Activated CD8-positive, alpha-beta memory T cell treated with anti-CD3 and anti-CD28 coated beads for 36 hours (primary cell): ENCODE measurements at regions not wholly inside any gene's neighbourhood (a gene's known extent, or its start where the extent isn't known, plus 50 kb on each side); places are given as distances from the start of the nearest gene placed in this dataset.

ENCODE experiments used
- CTCF ChIA-PET: fragments of 350-600 bp; sonication (Branson Sonifier 250); formaldehyde crosslinking; loops from one replicate; lab custom pipeline; 2021; ENCODE audit warnings: antibody characterized with exemption; lab: Charles Lee
- POLR2A ChIA-PET: fragments of 350-600 bp; sonication (Branson Sonifier 250); formaldehyde crosslinking; loops from one replicate; lab custom pipeline; 2021; ENCODE audit warnings: antibody characterized with exemption; lab: Charles Lee

DNA sequence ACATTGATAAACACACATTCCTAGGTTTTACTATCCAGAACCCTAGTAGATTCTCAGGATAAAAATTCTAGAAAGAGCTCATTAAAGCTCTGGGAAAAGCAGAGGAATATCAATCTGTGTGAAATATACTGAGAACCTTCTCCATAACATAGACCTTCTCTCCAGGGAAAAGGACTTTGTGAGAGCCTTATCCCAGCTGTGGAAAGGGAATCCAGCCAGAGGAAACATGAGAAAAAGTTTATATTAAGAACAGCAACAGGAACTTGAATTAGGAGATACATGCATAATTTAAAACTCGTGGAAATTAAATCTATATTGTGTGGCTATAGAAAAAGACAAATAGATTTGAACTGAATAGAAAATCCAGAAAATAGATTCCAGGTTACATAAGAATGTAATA lies 1639.9 kb downstream of the EFNB2 start:
- CTCF ChIA-PET, result no interaction called here

DNA sequence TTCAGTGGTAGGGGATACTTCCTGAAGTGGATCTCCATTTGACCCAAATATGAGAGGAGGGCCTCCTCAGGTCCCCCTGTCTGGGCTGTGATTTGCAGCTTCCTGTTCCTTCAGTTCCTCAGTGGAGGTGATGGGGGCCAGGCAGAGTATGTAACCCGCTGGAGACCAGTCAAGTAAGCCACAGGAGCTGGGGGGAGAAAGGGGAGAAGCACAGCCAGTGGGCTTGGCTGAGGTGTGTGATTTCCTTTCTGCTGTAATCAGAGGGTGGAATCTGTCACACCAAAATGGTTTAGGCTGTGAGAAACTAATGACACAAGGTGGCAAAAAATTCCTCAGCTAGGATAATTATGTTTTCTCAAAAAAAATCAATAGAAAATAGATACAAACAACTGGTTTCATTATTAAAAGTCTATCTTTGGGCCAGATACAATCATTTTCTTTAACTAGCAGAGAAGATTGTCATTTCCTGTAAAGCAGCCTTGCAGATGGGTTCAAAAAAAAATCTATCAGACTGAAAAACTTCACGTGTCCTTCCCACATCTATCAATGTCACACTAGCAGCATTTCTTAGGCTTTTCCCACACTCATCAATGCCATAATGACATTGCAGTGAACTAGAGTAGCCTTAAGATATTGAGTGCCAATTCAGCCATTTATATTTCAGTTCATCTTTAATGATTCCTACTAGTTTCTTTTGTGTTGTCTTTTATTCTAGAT lies 1660.3 kb downstream of the EFNB2 start:
- CTCF ChIA-PET, result no interaction called here

More for the DNA sequence above, 1639.9 kb downstream of the EFNB2 start:
- POLR2A ChIA-PET, result no interaction called here

DNA sequence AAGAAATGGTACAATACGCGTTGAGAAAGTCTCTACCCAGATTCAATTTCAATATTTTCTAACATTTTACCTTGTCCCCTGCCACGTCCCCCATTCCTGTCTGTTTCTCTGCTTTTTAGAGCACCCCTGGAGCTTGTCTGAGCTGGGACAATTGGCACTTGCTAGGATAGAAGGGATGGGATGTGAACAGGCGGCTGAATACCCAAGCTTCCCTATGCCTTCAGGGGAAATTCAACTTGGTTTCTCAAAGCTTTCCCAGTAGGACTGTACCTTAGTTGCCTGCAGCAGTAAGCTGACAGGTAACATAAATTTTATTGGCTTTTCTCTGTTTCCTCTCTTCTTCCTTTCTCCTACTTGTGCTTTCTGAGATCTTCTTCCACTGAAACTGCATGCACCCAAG lies 1663.3 kb downstream of the EFNB2 start:
- ChIA-PET POLR2A (no interaction called here), CTCF (no interaction called here)

More for the DNA sequence above, 1660.3 kb downstream of the EFNB2 start:
- POLR2A ChIA-PET, result no interaction called here

DNA sequence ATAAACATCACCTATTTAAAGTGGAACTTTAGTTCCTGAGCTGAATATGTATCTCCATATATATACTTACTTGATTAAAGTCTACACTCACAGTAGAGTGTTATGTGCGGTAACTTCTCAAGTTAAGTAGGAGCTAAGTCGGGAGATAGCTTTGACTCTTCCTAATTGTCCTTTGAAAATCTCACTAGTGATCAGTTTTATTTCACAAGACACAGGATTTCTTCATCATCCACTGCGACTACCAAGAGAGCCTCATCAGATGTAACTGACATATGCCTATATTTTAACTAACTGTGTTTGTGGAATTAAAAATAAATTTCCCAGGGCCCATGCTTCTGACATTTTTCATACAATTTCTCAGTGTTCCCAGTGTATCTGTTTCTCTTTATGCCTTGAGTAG lies 1664.0 kb downstream of the EFNB2 start:
- ChIA-PET CTCF (no interaction called here), POLR2A (no interaction called here)

DNA sequence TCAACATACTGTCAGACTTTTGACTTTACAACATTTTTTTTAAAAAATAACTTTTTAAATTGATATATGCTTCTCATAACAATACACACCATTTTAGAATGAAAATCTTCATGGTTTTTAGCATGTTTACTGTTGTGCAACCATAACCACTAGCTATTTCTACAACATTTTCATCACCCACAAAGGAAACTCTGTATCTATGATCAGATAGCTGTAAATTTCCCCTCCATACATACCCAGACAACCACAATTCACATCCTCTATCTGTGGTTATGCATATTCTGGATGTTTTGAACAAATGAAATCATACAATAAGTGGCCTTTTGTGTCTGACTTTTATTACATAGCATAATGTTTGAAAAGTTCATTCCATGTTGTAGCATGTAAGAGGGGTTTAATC lies 1666.0 kb downstream of the EFNB2 start:
- CTCF ChIA-PET, result no interaction called here
- POLR2A ChIA-PET, result no interaction called here

DNA sequence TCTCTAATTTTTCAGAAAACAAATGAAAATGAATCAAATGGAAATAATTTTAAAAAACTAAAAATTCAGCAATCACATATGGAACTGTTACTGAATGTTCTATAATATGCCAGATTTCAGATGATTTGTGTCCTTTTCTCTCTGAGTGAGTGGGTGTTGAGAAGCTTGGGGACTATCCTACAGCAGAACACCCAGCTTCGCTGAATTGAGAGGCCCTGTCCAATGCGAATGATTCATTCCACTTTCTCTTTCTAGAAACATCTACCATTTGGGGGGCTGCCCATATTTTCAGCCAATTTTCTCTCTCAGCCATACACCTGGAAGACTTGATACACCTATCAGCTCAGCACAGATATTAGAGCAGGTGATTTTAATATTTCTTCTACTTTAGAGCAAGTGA lies 1666.7 kb downstream of the EFNB2 start:
- ChIA-PET CTCF (no interaction called here), POLR2A (no interaction called here)

DNA sequence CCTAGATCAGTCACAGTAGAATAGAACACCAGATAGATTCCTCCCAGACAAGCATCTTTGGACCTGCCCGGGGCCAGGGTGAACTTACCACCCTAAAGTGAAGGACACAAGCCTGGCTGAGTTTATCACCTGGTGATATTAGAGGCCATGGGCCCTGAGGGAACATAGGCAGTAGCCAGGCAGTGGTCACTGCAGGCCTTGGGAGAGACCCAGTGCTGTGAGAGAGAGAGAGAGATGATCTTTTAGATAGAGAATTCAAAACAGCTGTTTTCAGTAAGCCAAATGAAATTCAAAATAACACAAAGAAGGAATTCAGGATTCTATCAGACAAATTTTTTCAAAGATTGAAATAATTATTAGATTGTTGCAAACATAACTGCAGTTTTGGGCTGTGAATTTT lies 1679.9 kb downstream of the EFNB2 start:
- ChIA-PET CTCF (no interaction called here), POLR2A (no interaction called here)

DNA sequence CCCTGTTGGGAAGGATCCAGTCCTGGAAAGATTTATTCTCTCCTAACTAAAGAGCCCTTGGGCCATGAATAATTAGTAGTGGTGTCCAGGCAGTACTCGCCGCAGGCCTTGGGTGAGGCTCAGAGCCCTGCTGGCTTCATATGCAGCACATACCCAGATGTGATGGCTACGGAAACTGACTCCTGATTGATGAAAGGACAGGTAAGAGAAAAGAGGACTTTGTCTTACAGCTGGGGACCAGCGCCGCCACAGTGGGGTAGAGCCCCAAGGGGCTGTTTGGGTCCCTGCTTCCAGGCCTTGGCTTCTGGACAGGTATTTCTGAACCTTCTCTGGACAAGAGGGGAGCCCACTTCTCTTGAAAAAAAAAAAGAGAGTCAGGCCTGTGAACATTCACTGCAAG lies 1680.8 kb downstream of the EFNB2 start:
- ChIA-PET POLR2A (no interaction called here), CTCF (no interaction called here)

DNA sequence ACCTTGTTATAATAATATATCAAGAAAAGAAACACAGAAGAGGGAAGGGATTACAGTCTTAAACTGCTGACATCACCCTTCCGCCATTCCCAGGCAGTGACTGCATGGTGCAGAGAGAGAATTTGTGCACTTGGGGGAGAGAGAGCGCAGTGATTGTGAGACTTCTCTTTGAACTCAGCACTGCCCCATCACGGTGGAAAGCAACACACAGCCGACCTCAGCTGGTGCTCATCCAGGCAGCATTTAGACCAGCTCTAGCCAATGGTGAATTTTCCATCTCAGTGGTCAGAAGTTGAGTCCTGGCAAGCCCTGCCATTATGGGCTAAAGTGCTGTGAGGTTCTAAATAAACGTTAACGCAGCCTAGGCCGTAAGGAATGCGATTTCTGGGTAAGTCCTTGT lies 1681.5 kb downstream of the EFNB2 start:
- ChIA-PET POLR2A (no interaction called here), CTCF (no interaction called here)

DNA sequence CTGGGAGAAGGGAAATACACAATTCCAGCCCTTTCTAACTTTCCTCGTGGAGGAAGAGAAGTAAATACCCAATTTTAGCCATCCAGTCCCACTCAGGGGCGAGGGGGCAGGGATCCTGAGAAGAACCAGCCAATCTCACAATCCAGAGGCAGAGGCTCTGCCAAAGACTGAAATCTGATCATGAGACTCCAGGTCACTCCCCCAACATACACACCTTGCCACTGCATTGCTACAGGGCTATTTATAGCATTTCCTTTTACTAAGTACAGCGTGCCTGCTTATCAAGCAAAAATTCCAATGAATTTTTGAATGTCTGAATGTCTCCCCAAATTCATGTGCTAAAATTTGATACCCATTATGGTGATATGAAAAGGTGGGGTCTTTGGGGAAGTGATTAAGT lies 1687.5 kb downstream of the EFNB2 start:
- ChIA-PET POLR2A (no interaction called here), CTCF (no interaction called here)

DNA sequence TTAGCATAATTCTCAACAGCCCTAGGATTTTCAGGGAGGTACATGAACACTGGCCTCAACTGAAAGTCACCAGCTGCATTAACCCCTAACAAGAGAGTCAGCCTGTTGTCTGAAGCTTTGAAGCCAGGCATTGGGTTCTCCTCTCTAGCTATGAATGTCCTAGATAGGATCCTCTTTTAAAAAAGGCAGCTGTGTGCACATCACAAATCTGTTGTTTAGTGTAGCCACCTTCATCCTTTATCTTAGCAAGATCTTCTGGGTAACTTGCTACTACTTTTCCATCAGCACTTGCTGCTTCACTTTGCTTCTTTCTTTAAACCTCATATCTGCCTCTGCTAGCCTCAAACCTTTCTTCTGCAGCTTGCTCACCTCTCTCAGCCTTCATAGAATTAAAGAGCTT lies 1692.1 kb downstream of the EFNB2 start:
- ChIA-PET POLR2A (no interaction called here), CTCF (no interaction called here)

DNA sequence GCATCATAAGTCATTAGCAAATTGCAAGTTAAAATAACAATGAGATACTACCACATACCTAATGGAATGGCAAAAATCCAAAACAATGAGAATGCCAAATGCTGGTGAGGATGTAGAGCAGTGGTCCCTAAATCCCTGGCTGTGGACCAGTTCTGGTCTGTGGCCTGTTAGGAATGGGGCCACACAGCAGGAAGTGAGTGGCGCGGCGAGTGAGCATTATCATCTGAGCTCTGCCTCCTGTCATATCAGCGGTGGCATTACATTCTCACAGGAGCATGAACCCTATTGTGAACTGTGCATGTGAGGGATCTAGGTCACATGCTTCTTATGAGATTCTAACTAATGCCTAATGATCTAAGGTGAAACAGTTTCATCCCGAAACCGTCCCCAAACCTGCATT lies 1694.4 kb downstream of the EFNB2 start:
- ChIA-PET CTCF (no interaction called here), POLR2A (no interaction called here)

DNA sequence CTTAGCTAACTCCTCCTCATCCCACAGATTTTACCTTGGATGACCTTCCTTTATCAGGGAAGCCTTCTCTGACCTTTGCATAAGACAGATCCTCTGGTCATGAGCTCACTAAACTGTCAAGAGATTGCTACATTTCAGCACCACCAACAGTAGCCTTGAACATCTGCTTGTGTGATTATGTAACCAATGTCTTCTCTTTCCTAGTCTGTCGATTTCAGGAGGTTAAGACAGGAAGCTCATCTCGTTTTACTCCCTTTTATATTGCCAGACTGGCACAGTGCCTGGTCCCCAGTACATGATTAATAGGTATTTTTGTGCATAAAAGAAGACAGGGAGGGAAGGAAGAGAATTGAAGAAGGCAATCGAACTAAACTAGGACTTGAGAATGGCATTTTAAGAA lies 1697.7 kb downstream of the EFNB2 start:
- ChIA-PET POLR2A (no interaction called here), CTCF (no interaction called here)

DNA sequence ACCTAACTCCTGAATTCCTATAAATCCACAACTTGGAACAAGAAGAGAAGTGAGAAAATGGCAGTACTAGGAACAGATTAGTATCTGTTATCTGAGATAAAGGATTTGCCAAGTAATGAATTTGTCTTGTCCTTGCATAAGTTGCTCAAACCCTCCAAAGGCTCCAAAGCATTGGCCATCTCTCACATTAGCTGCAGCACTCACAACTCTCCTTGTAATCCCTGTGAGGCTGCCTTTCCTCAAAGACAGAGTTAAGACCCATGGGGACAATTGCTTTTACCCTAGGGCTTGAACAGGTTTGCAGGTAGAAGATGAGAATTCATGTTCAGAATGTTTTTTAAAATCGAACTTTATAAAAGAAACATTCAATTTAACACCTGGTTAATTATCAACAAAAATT lies 1702.2 kb downstream of the EFNB2 start:
- ChIA-PET POLR2A (no interaction called here), CTCF (no interaction called here)

DNA sequence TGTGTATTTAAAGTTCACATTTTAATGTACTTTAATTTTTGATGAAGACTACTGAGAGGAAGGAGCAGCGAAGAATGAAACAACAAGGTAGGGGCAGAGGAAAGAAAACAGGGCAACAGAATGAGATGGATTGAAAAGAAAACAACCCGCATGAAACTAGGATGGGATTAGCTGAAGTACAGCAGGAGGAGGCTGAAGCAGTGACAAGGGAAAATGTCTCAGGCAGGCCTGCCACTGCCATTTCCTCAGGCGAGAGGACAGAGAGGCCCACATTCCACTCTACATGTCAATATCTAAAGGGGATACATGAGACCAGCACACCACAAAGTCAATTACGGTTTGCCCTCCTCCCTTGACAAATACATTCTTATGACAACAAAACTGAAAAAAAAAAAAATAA lies 1703.2 kb downstream of the EFNB2 start:
- ChIA-PET POLR2A (no interaction called here), CTCF (no interaction called here)

DNA sequence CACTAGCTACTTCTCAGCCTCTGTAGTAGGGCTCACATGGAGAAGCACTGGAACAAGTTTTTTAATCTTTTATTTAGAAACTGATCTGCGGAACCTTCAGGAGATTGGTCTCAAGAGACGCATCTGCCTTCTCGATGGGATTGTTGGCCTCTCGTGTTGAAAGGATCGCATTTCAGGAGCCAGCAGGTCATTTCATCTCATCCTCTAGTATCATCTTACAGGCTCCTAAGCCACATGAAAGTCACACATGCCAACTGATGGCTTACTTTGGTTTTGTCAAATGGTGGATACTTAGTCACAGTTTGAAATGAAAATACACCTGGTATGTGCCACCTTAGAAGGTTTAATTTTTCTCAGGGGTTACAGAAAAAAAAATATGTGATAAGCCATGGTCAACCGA lies 1703.6 kb downstream of the EFNB2 start:
- POLR2A ChIA-PET, result no interaction called here
- CTCF ChIA-PET, result no interaction called here

DNA sequence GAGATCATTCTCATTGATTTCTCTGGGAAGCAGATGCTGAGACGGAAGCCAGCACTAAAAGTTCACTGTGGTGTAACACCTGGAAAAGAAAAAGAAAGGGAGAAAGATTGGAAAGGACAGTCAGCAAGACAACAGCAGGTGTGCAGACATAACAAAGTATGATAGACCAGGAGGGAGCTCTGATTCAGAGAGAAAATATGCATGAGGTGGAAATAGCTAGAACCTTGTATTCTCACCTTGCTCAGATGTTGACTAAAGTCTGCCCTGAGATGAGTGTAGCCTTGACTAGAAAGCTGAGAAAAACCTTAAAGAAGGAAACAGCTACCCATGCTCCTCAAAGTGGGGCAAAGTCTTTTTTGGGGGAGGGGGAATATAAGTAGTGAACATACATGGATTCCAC lies 1711.8 kb downstream of the EFNB2 start:
- ChIA-PET POLR2A (no interaction called here), CTCF (no interaction called here)

DNA sequence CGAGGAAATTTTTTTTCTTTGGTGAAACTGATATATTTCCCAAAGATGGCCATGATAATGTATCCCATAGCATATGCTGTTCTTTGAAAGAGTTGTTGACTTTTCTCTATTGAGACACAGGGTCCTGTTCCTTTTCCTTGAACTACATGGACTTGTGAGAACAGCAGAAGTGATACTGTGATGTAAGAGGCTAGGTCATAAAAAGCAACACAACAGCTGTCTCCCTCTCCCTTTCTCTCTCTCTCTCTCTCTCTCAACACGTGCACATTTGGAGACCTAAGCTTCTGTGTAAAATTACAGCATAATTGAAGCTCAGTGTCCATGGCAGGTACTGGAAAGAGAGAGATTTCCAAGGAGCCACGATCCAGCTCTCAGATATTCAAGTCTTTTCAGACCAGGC lies 1712.4 kb downstream of the EFNB2 start:
- CTCF ChIA-PET, result no interaction called here
- POLR2A ChIA-PET, result no interaction called here

DNA sequence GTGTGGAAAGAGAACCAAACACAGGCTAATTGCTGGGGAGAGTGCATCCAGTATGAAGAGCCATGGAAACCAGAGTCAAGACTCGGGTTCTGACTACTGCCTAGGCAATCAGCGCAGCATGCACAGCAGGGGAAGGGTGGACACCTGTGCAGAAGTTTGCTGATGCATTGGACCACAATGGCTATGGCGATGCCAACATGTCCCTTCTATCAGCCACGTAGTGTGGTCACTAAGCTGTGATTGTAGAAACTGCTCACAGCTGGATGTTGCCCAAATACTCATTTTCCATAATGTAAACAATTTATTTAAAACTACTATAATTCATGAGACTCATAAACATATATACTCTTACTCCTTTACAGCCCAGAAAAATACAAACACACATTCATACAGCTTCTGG lies 1718.2 kb downstream of the EFNB2 start:
- ChIA-PET CTCF (no interaction called here), POLR2A (no interaction called here)

DNA sequence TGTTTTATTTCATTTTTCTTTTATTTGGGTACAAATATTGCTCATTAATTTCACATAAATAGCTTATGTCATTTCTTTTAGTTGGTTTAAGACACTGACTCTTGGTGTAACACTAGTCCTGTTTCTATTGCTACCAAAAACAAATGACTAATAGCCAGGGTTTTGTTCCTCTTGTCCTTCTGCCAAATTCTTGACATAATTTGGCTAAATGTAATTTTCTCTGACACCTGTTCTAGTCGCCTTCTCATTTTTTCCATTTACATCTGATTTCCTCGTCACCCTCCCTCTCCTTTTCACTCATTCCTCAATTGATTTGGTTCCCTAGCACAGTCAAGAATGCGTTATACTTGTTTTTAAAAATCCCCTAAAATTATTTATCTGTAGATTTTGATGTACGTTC lies 1718.7 kb downstream of the EFNB2 start:
- ChIA-PET POLR2A (no interaction called here), CTCF (no interaction called here)

DNA sequence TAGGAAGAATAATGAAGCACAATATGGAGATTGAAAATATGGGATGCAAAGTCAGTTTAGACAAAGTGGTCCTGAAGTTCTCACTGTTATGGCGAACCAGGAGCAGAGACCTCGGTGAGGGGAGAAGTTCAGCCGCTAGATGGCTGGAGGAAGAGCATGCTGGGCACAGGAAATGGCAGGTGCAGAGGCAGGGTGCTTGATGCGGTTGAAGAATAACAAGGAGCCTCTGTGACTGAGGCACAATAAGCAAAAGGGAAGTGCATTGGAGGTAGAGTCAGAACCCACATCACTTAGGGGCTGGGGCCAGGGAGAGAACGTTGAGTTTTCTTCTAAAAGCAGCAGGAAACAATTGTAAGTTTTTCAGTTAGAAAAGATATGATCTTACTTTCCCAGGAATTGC lies 1725.2 kb downstream of the EFNB2 start:
- CTCF ChIA-PET, result no interaction called here
- POLR2A ChIA-PET, result no interaction called here

DNA sequence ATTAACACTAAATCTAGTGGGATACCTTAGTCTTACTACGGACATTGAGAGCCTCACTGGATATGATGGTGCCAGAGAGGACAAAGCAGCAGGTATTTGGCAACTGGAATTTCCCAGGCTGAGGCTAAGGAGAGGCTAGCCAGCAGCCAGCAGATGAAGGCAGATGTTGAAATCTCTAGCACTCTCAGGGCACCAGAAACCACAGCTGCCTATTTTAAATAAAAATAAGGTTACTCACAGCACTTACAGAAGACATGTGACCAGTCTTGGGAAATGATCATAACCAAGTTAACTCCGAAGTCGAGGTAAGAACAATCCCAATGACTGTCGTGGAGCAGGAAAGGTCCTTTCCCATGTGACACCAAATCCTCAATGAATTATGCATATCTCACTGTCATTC lies 1726.0 kb downstream of the EFNB2 start:
- CTCF ChIA-PET, result no interaction called here
- POLR2A ChIA-PET, result no interaction called here
